ENCODE measurements at regions not wholly inside any gene's neighbourhood (a gene's known extent, or its start where the extent isn't known, plus 50 kb on each side); places are given as distances from the start of the nearest gene placed in this dataset.

GRCh38 chr6:168985705-168986104 is 267.9 kb downstream of the THBS2 start:
- DNase-seq (ENCODE audit: low spot score in 2 of 2): no peak
- intact Hi-C loops (cut with DNase I; ENCODE audit: low total_unique reads): no loop called here
- H3K4me3 ChIP-seq (ENCODE audit: low read depth, poor library complexity, severe bottlenecking): no peak overlapping the region
- TF ChIP-seq CTCF (IDR thresholded peaks at IDR 0.05) (no peak), POLR2A (IDR thresholded peaks at IDR 0.05) (no peak)
- whole genome bisulfite sequencing, 2 donors: 82 to 87% methylated on average over 4 of the region's 4 CpGs

GRCh38 chr6:168983925-168984324 is 269.7 kb downstream of the THBS2 start:
- no peak for DNase-seq (ENCODE audit: low spot score in 2 of 2)
- WGBS, 2 donors: 72 to 76% methylated on average over 4 of the region's 4 CpGs
- intact Hi-C loops (cut with DNase I; ENCODE audit: low total_unique reads): no loop called here
- no peak for TF ChIP-seq POLR2A (IDR thresholded peaks at IDR 0.05)
- TF ChIP-seq CTCF (IDR thresholded peaks at IDR 0.05): no peak
- no peak overlapping the region for H3K4me3 ChIP-seq (ENCODE audit: low read depth, poor library complexity, severe bottlenecking)

GRCh38 chr6:168981187-168981586 is 272.5 kb downstream of the THBS2 start:
- WGBS, 2 donors: 71 to 80% methylated on average over 2 of the region's 2 CpGs
- no peak for DNase-seq (ENCODE audit: low spot score in 2 of 2)
- intact Hi-C loops (cut with DNase I; ENCODE audit: low total_unique reads): no loop called here
- TF ChIP-seq POLR2A (IDR thresholded peaks at IDR 0.05): no peak
- no peak for TF ChIP-seq CTCF (IDR thresholded peaks at IDR 0.05)
- H3K4me3 ChIP-seq (ENCODE audit: low read depth, poor library complexity, severe bottlenecking): no peak overlapping the region

- intact Hi-C loops (cut with DNase I; ENCODE audit: low total_unique reads): no loop called here
- no peak for DNase-seq (ENCODE audit: low spot score in 2 of 2)
- WGBS, 2 donors: 62 to 72% methylated on average over 3 of the region's 3 CpGs
- TF ChIP-seq POLR2A (IDR thresholded peaks at IDR 0.05): no peak
- no peak for TF ChIP-seq CTCF (IDR thresholded peaks at IDR 0.05)
- no peak overlapping the region for H3K4me3 ChIP-seq (ENCODE audit: low read depth, poor library complexity, severe bottlenecking)
These were observed 274.4 kb downstream of the THBS2 start for GRCh38 chr6:168979254-168979653.

- no peak for DNase-seq (ENCODE audit: low spot score in 2 of 2)
- TF ChIP-seq CTCF (IDR thresholded peaks at IDR 0.05) (no peak), POLR2A (IDR thresholded peaks at IDR 0.05) (no peak)
- no peak overlapping the region for H3K4me3 ChIP-seq (ENCODE audit: low read depth, poor library complexity, severe bottlenecking)
- WGBS, 2 donors: 50 to 51% methylated on average over 2 of the region's 2 CpGs
- intact Hi-C loops (cut with DNase I; ENCODE audit: low total_unique reads): no loop called here
These were observed 281.5 kb downstream of the THBS2 start for GRCh38 chr6:168972128-168972527.

- DNase-seq (ENCODE audit: low spot score in 2 of 2): no peak
- WGBS, 2 donors: 70 to 83% methylated on average over 4 of the region's 4 CpGs
- TF ChIP-seq POLR2A (IDR thresholded peaks at IDR 0.05) (no peak), CTCF (IDR thresholded peaks at IDR 0.05) (no peak)
- H3K4me3 ChIP-seq (ENCODE audit: low read depth, poor library complexity, severe bottlenecking): no peak overlapping the region
- intact Hi-C loops (cut with DNase I; ENCODE audit: low total_unique reads): no loop called here
These were observed 282.1 kb downstream of the THBS2 start for GRCh38 chr6:168971549-168971948.
